Hepatocyte (in vitro differentiated cells): ENCODE measurements at regions not wholly inside any gene's neighbourhood (a gene's known extent, or its start where the extent isn't known, plus 50 kb on each side); places are given as distances from the start of the nearest gene placed in this dataset.

Experiments
- DNase-seq: peaks from one replicate; pipeline ENCODE4 v3.0.0-alpha.2; 2016; ENCODE audit warnings: low spot score
- H2AFZ ChIP-seq: fragments of 200-600 bp; sonication (generic); 2 replicates; pipeline ENCODE4 v1.6.0; 2016; ENCODE audit warnings: antibody characterized with exemption, mild to moderate bottlenecking
- H3K27ac ChIP-seq: fragments of 200-600 bp; sonication (generic); 2 replicates; pipeline ENCODE4 v1.5.1; 2016; ENCODE audit warnings: mild to moderate bottlenecking
- H3K27me3 ChIP-seq: fragments of 200-600 bp; sonication (generic); 2 replicates; pipeline ENCODE4 v1.6.1; 2016
- H3K36me3 ChIP-seq: fragments of 200-600 bp; sonication (generic); replicated peaks from 2 replicates; pipeline ENCODE4 v1.5.1; 2016; ENCODE audit warnings: low read depth; ENCODE audit not compliant: insufficient read depth
- H3K4me1 ChIP-seq: fragments of 200-600 bp; sonication (generic); 2 replicates; pipeline ENCODE4 v1.5.1; 2016; ENCODE audit warnings: mild to moderate bottlenecking, moderate library complexity; ENCODE audit not compliant: insufficient read depth
- H3K4me2 ChIP-seq: fragments of 200-600 bp; sonication (generic); 2 replicates; pipeline ENCODE4 v1.6.0; 2016
- H3K4me3 ChIP-seq: fragments of 200-600 bp; sonication (generic); 2 replicates; pipeline ENCODE4 v1.5.1; 2016; ENCODE audit warnings: mild to moderate bottlenecking
- H3K79me2 ChIP-seq: fragments of 200-600 bp; sonication (generic); 2 replicates; pipeline ENCODE4 v1.6.0; 2017; ENCODE audit warnings: mild to moderate bottlenecking
- H3K9me2 ChIP-seq: fragments of 200-600 bp; sonication (generic); replicated peaks from 2 replicates; pipeline ENCODE4 v1.6.0; 2017; ENCODE audit warnings: mild to moderate bottlenecking; ENCODE audit not compliant: insufficient read depth
- H3K9me3 ChIP-seq: fragments of 200-600 bp; sonication (generic); 2 replicates; pipeline ENCODE4 v1.5.1; 2016; ENCODE audit warnings: low read depth, mild to moderate bottlenecking
- H4K20me1 ChIP-seq: fragments of 200-600 bp; sonication (generic); 2 replicates; pipeline ENCODE4 v1.6.0; 2016; ENCODE audit warnings: mild to moderate bottlenecking; ENCODE audit not compliant: insufficient read depth, poor library complexity, severe bottlenecking
- EZH2 ChIP-seq: fragments of 200-600 bp; sonication (generic); IDR thresholded peaks from 2 replicates; pipeline ENCODE4 v1.6.1; 2016; ENCODE audit warnings: antibody characterized with exemption, mild to moderate bottlenecking, borderline replicate concordance
- EZH2phosphoT487 ChIP-seq: fragments of 200-600 bp; sonication (generic); IDR thresholded peaks from one replicate; pipeline ENCODE4 v1.6.1; 2018; ENCODE audit warnings: antibody characterized with exemption, mild to moderate bottlenecking, low read depth, moderate library complexity; ENCODE audit not compliant: unreplicated experiment, severe bottlenecking
- WGBS: methylation state at CpG from one replicate; pipeline ENCODE4 v1.1.6; 2016; ENCODE audit warnings: low lambda C conversion rate; ENCODE audit errors: missing lambda C conversion rate; 5-methylcytosine and 5-hydroxymethylcytosine counted together
- TF ChIP-seq, protein P1 (sequence below): fragments of 200-600 bp; sonication (generic); IDR thresholded peaks from 2 replicates; pipeline ENCODE4 v1.5.1; 2016; ENCODE audit warnings: antibody characterized with exemption, mild to moderate bottlenecking; ENCODE audit not compliant: poor library complexity

- Histone ChIP-seq H3K4me3 (no peak overlapping the region), H3K4me2 (no peak overlapping the region), H3K9me2 (no peaks in the 10 kb centered on the region), H3K79me2 (no peaks in the 10 kb centered on the region), H4K20me1 (no peaks in the 10 kb centered on the region), H3K27ac (no peak overlapping the region), H3K4me1 (no peaks in the 10 kb centered on the region), H3K9me3 (no peaks in the 10 kb centered on the region), H2AFZ (no peak overlapping the region), H3K27me3 (no peaks in the 10 kb centered on the region), H3K36me3 (no peaks in the 10 kb centered on the region)
- no peak for DNase-seq
- WGBS, result 67% methylated on average over 5 of the region's 5 CpGs
- TF ChIP-seq, protein P1, sequence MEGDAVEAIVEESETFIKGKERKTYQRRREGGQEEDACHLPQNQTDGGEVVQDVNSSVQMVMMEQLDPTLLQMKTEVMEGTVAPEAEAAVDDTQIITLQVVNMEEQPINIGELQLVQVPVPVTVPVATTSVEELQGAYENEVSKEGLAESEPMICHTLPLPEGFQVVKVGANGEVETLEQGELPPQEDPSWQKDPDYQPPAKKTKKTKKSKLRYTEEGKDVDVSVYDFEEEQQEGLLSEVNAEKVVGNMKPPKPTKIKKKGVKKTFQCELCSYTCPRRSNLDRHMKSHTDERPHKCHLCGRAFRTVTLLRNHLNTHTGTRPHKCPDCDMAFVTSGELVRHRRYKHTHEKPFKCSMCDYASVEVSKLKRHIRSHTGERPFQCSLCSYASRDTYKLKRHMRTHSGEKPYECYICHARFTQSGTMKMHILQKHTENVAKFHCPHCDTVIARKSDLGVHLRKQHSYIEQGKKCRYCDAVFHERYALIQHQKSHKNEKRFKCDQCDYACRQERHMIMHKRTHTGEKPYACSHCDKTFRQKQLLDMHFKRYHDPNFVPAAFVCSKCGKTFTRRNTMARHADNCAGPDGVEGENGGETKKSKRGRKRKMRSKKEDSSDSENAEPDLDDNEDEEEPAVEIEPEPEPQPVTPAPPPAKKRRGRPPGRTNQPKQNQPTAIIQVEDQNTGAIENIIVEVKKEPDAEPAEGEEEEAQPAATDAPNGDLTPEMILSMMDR, result no peak
- TF ChIP-seq EZH2phosphoT487, result no peak
- no peak for TF ChIP-seq EZH2
Measured at GRCh38 chr18:42409005-42409404, 454.0 kb downstream of the PIK3C3 start.

DNA sequence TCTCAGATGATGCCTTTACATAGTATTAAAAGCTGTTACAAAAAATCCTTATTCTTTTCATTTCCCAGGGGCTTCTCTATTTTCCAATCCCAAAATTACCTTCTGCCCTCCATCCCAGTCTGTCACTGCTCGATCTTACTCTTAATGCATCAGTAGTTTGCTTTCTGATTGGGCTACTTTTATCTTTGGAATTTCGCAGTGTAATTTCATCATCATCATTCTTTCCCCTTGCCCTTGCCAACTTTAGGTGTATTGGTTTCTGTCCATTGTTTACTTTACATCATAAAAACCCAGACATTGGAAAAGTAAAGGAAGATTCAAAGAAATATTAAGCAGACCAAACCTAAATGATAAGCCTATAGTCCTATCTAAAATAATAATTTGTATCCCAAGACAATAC, 457.2 kb downstream of the PIK3C3 start:
- no peaks in the 10 kb centered on the region for H4K20me1 ChIP-seq

GRCh38 chr18:42412896-42413295, 457.9 kb downstream of the PIK3C3 start:
- H3K4me2 ChIP-seq, result no peak overlapping the region
- no peaks in the 10 kb centered on the region for H3K9me3 ChIP-seq

More for the DNA sequence above, 457.2 kb downstream of the PIK3C3 start:
- H3K9me2 ChIP-seq, result no peaks in the 10 kb centered on the region
- no peak for DNase-seq
- no peaks in the 10 kb centered on the region for H3K79me2 ChIP-seq
- no peak overlapping the region for H3K4me3 ChIP-seq
- WGBS, result 78% methylated on average over 2 of the region's 2 CpGs
- no peaks in the 10 kb centered on the region for H3K4me1 ChIP-seq
- H3K36me3 ChIP-seq, result no peaks in the 10 kb centered on the region
- H3K27me3 ChIP-seq, result no peaks in the 10 kb centered on the region
- no peak for TF ChIP-seq EZH2
- no peak for TF ChIP-seq EZH2phosphoT487
- TF ChIP-seq, protein P1, result no peak
- H2AFZ ChIP-seq, result no peak overlapping the region
- no peak overlapping the region for H3K27ac ChIP-seq
- H3K9me3 ChIP-seq, result no peaks in the 10 kb centered on the region
- H3K4me2 ChIP-seq, result no peak overlapping the region

More at GRCh38 chr18:42412896-42413295, 457.9 kb downstream of the PIK3C3 start:
- no peak for DNase-seq
- Histone ChIP-seq H3K79me2 (no peaks in the 10 kb centered on the region), H3K4me1 (no peaks in the 10 kb centered on the region), H3K36me3 (no peaks in the 10 kb centered on the region), H3K27me3 (no peaks in the 10 kb centered on the region), H4K20me1 (no peaks in the 10 kb centered on the region), H3K27ac (no peak overlapping the region), H2AFZ (no peak overlapping the region), H3K4me3 (no peak overlapping the region), H3K9me2 (no peaks in the 10 kb centered on the region)
- TF ChIP-seq, protein P1, result no peak
- TF ChIP-seq EZH2 (no peak), EZH2phosphoT487 (no peak)
- WGBS, result 94% methylated on average over 2 of the region's 2 CpGs
